ENCODE measurements at regions not wholly inside any gene's neighbourhood (a gene's known extent, or its start where the extent isn't known, plus 50 kb on each side); places are given as distances from the start of the nearest gene placed in this dataset.

- TF ChIP-seq CTCF (IDR thresholded peaks at IDR 0.05 in 2 of 3, conservative IDR thresholded peaks at IDR 0.05 in 1 of 3; ENCODE audit: borderline replicate concordance in 1 of 3, insufficient read depth in 1 of 3, low read depth in 2 of 3, low read length in 2 of 3) (no peak), SP1 (IDR thresholded peaks at IDR 0.05; ENCODE audit: low read depth) (no peak), ZNF274 (IDR thresholded peaks at IDR 0.05; ENCODE audit: low read depth, low read length) (no peak), POLR2A (IDR thresholded peaks at IDR 0.05; ENCODE audit: borderline replicate concordance, extremely low read depth, insufficient read depth, insufficient read length) (no peak), EZH2 (IDR thresholded peaks at IDR 0.05) (no peak)
Observed at GRCh38 chr14:22316473-22316872, 272.6 kb downstream of the DAD1 start.
